Gastroesophageal sphincter (tissue), 2 donors: ENCODE measurements at regions not wholly inside any gene's neighbourhood (a gene's known extent, or its start where the extent isn't known, plus 50 kb on each side); places are given as distances from the start of the nearest gene placed in this dataset.

Source experiments
- EP300 ChIP-seq: sonication (generic); formaldehyde crosslinking; IDR thresholded peaks from one replicate; pipeline ENCODE4 v1.6.1; 2017; ENCODE audit warnings: antibody characterized with exemption, mild to moderate bottlenecking
- POLR2A ChIP-seq, 2 donors: fragments of 450-650 bp; IDR thresholded peaks; one replicate each; pipeline ENCODE4 v1.6.1; 2017; ENCODE audit warnings: antibody characterized with exemption in 2 of 2, mild to moderate bottlenecking in 2 of 2, moderate library complexity in 1 of 2

DNA sequence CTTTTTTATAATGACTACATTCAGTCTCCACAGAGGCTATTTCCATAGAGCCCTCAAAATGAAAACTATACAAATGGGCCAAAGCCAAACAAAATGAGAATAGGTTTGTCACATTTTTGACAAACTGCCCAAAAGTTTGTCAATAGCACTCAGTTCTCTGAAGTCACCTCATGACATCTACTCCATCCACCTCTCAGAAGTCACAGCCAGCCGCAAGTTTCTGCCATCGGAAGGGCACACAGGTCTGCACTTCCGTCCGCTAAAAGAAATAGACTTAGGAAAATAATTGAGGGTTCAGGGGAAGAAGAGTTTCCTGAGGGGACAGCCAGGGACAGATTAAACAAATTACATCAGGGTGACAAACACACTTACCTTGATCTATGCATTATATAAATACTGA is 55.4 kb upstream of the JAM3 start:
- TF ChIP-seq POLR2A (IDR thresholded peaks at IDR 0.05) (no peak), EP300 (no peak)
